Sigmoid colon (tissue), 4 donors: ENCODE measurements at regions not wholly inside any gene's neighbourhood (a gene's known extent, or its start where the extent isn't known, plus 50 kb on each side); places are given as distances from the start of the nearest gene placed in this dataset.

Experiments used
- POLR2AphosphoS5 ChIP-seq, 4 donors: sonication (generic); formaldehyde crosslinking; IDR thresholded peaks; one replicate each; pipeline ENCODE4 v1.6.1; 2017; ENCODE audit warnings: antibody characterized with exemption in 4 of 4
- TF ChIP-seq, protein P1 (sequence below), 4 experiments: fragments of 450-650 bp in 3 of 4; fragments of 200-600 bp in 1 of 4; IDR thresholded peaks; one replicate each; pipeline ENCODE4 v1.5.1; 2016 to 2019; ENCODE audit warnings: antibody characterized with exemption in 4 of 4, mild to moderate bottlenecking in 3 of 4, moderate library complexity in 2 of 4

- TF ChIP-seq, protein P1, sequence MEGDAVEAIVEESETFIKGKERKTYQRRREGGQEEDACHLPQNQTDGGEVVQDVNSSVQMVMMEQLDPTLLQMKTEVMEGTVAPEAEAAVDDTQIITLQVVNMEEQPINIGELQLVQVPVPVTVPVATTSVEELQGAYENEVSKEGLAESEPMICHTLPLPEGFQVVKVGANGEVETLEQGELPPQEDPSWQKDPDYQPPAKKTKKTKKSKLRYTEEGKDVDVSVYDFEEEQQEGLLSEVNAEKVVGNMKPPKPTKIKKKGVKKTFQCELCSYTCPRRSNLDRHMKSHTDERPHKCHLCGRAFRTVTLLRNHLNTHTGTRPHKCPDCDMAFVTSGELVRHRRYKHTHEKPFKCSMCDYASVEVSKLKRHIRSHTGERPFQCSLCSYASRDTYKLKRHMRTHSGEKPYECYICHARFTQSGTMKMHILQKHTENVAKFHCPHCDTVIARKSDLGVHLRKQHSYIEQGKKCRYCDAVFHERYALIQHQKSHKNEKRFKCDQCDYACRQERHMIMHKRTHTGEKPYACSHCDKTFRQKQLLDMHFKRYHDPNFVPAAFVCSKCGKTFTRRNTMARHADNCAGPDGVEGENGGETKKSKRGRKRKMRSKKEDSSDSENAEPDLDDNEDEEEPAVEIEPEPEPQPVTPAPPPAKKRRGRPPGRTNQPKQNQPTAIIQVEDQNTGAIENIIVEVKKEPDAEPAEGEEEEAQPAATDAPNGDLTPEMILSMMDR (IDR thresholded peaks at IDR 0.05) = no peak
- no peak for TF ChIP-seq POLR2AphosphoS5 (IDR thresholded peaks at IDR 0.05)
Measured at GRCh38 chr11:101278286-101278685, 148.7 kb upstream of the PGR start.
